HG03280 (cell line): ENCODE measurements at regions not wholly inside any gene's neighbourhood (a gene's known extent, or its start where the extent isn't known, plus 50 kb on each side); places are given as distances from the start of the nearest gene placed in this dataset.
"Not testable (repeated sequence)": the region's sequence is repeated elsewhere in the genome, so short reads cannot be mapped to it uniquely, and the experiment has no call there.

Source experiments
- ATAC-seq: cut with Tn5 transposase; IDR thresholded peaks from one replicate; pipeline ENCODE4 v1.9.1; 2021; ENCODE audit warnings: mild to moderate bottlenecking, moderate library complexity; ENCODE audit not compliant: unreplicated experiment

GRCh38 chr4:66855956-66856355, 689.3 kb downstream of the CENPC start:
- ATAC-seq, result no peak

GRCh38 chr4:66853845-66854244, 691.5 kb downstream of the CENPC start:
- ATAC-seq, result no peak

DNA sequence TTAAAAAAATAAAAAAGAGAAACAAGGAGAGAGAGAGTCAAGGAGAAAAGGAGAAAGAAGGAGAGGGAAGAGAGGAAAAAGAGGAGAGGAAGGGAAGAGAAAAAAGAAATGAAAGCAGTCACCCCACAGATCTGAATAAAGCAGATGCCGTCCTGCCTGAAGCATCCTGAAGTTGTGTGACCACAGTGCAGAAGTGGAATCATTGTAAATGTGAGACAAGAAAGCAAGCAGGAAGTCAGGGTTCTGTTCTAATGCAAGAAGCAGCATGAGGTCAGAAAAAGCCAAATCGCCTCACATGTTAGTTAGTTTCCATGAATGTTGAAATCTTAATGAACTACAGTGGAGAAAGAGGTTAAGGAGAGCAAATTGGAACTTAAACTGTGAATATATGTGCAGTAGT, 692.5 kb downstream of the CENPC start:
- no peak for ATAC-seq

GRCh38 chr4:66849596-66849995, 695.7 kb downstream of the CENPC start:
- no peak for ATAC-seq

DNA sequence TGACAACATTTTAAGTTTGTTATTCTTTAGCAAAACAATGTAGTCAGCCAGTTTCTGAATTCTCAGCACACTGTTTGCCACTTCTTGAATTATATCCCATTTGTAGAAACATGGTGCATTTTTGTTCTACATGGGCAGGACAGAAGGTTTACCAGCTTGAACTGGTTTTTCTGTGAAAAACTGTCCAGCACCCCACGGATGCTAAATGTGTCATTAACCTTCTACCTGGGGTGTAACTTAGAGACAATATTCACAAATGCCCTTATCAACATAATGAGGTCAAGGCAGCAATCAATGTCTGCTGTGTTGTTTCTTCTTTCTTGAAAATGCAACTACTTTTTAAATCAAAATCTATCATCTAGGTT, 702.6 kb downstream of the CENPC start:
- ATAC-seq, result no peak

GRCh38 chr4:66842026-66842723, 703.1 kb downstream of the CENPC start:
- no peak for ATAC-seq

- no peak for ATAC-seq
Observed at GRCh38 chr4:66840178-66840577, 705.1 kb downstream of the CENPC start.

DNA sequence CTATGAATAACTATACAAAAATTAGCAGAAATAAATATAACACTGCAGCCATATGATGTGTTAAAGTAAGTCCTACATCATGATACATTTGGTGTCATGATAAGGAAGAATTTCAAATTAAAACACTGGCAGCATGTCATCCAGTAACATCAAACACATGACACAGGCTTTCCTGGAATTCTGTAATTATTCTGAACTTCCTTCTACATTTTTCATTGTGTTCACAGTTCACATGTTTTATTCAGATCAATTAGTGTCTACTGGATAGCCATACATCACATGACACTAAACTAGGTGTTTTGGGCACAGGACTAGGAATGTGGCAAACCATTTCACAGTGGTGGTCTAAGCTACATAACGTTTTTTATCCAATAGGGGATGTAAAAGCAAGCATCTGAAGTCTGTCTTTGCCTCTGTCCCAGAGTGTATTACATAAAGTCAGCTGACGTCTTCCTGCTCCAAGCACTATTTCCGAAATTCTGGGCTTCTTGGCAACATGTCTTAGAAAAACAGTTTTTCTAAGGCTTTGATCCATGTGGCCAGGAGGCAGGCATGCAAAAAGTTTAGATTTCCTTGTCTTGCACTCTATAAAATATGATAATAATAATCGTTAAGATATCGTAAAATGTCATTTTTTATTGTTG, 707.9 kb downstream of the CENPC start:
- no peak for ATAC-seq

GRCh38 chr4:66829310-66829709, 716.0 kb downstream of the CENPC start:
- no peak for ATAC-seq

- no peak for ATAC-seq
Observed at GRCh38 chr4:66820681-66821080, 724.6 kb downstream of the CENPC start.

DNA sequence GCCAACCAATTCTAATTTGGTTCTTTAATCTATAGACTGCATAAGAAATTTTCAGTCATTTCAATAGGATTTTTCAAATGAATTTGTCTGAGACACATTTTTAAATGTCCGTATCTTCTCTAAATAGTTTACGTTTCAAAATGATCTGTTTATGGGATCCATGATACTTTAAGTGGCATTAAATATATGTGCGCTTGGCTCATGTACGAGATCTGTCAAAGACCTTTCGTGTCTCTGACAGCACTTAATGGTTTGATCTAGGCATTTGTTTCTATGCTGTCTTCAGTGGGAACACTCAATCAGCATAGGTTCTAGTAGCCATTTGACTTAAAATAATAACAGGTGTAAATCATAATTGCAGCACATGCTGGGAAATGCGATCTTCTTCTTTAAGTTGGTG, 731.0 kb downstream of the CENPC start:
- no peak for ATAC-seq

- ATAC-seq, result no peak
Observed at GRCh38 chr4:66805582-66805981, 739.7 kb downstream of the CENPC start.

GRCh38 chr4:66804979-66805378, 740.3 kb downstream of the CENPC start:
- no peak for ATAC-seq

- ATAC-seq, result no peak
Observed at GRCh38 chr4:66797608-66798007, 747.7 kb downstream of the CENPC start.

GRCh38 chr4:66795724-66796123, 749.6 kb downstream of the CENPC start:
- ATAC-seq, result no peak

GRCh38 chr4:66794390-66795034, 750.8 kb downstream of the CENPC start:
- ATAC-seq, result no peak

GRCh38 chr4:66791686-66792085, 753.6 kb downstream of the CENPC start:
- no peak for ATAC-seq

DNA sequence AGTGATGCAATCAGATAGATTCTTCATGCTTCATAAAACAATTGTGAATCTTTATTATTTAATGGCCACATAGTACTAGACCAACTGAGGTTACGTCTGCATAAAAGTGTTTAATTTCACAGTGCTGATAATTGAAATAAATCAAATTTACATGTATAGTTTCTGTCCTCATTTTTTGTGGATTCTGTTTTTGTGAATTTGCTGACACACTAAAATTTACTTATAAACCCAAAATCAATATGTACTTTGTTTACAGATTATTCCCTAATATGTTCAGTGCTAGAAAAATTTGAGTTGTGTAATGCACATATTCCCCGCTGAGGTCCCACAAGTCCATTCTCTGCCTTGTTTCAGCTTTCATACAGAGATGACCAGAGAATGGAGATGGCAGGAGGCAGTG, 759.8 kb downstream of the CENPC start:
- no peak for ATAC-seq

- ATAC-seq, result not testable (repeated sequence)
Observed at GRCh38 chr4:66782751-66783150, 762.6 kb downstream of the CENPC start.

- ATAC-seq, result no peak
Observed at GRCh38 chr4:66777097-66777496, 768.2 kb downstream of the CENPC start.

DNA sequence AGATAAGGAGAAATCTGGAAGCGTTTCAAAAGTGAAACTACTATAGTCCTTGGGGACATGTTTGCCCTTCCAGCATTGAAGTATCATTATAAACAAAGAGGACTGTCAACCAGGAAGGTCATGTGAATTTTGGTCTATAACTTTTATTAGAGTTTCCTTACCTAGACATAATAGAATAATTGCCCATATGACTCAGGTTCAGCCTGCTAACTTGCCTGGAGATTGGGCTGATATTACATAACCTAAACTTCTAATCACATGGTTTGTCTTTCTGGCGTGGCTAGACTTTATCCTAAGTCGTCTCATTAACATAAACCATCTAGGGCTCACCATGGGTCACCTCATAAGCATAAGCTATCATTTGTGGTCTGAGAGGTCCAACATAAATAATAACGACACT, 775.9 kb downstream of the CENPC start:
- no peak for ATAC-seq

GRCh38 chr4:66767442-66767841, 777.9 kb downstream of the CENPC start:
- no peak for ATAC-seq
